PC-9 (cell line): ENCODE measurements at regions not wholly inside any gene's neighbourhood (a gene's known extent, or its start where the extent isn't known, plus 50 kb on each side); places are given as distances from the start of the nearest gene placed in this dataset.

Experiments used
- BruUV-seq: library from RNA; stranded (reverse); fragments of 400-500 nt; replicated peaks from 2 replicates; lab custom pipeline; 2021; lab: Mats Ljungman, UMichigan
- CTCF ChIA-PET: fragments of 300-600 bp; sonication (Branson Sonifier 250); formaldehyde crosslinking; loops from one replicate; lab custom pipeline; 2022; ENCODE audit warnings: antibody characterized with exemption; lab: Charles Lee
- POLR2A ChIA-PET: fragments of 300-600 bp; sonication (Branson Sonifier 250); formaldehyde crosslinking; loops from one replicate; lab custom pipeline; 2022; ENCODE audit warnings: antibody characterized with exemption; ENCODE audit not compliant: unreplicated experiment; lab: Charles Lee
- DNase-seq, 2 experiments: peaks; one replicate each; pipeline versions ENCODE4 v3.0.0 to v3.0.0-alpha.2; 2015 to 2022; ENCODE audit warnings: mixed read lengths in 1 of 2
- H2AFZ ChIP-seq: fragments of 200-600 bp; sonication (generic); 2 replicates; pipeline ENCODE4 v1.8.1; 2017; ENCODE audit warnings: antibody characterized with exemption
- H3F3A ChIP-seq: fragments of 200-600 bp; sonication (generic); 2 replicates; pipeline ENCODE4 v1.8.1; 2017; ENCODE audit warnings: antibody characterized with exemption, mild to moderate bottlenecking, low read depth; ENCODE audit not compliant: insufficient read depth
- H3K27ac ChIP-seq: fragments of 200-600 bp; sonication (generic); 2 replicates; pipeline ENCODE4 v1.6.1; 2016; ENCODE audit warnings: mixed run types
- H3K27me3 ChIP-seq: fragments of 200-600 bp; sonication (generic); 2 replicates; pipeline ENCODE4 v1.6.1; 2016; ENCODE audit warnings: low read depth, mixed run types; ENCODE audit not compliant: insufficient read depth
- H3K36me3 ChIP-seq: fragments of 200-600 bp; sonication (generic); 2 replicates; pipeline ENCODE4 v1.6.1; 2016; ENCODE audit warnings: low read depth, mixed run types
- H3K4me1 ChIP-seq: fragments of 200-600 bp; sonication (generic); replicated peaks from 2 replicates; pipeline ENCODE4 v1.6.1; 2016; ENCODE audit warnings: mixed run types; ENCODE audit not compliant: insufficient read depth
- H3K4me2 ChIP-seq: fragments of 200-600 bp; sonication (generic); 2 replicates; pipeline ENCODE4 v1.6.1; 2017; ENCODE audit warnings: mixed run types
- H3K4me3 ChIP-seq: fragments of 200-600 bp; sonication (generic); 2 replicates; pipeline ENCODE4 v1.6.1; 2016; ENCODE audit warnings: mixed run types
- H3K79me2 ChIP-seq: fragments of 200-600 bp; sonication (generic); 2 replicates; pipeline ENCODE4 v1.6.1; 2017; ENCODE audit warnings: low read depth, mixed run types
- H3K9me2 ChIP-seq: fragments of 200-600 bp; sonication (generic); 2 replicates; pipeline ENCODE4 v1.8.1; 2017; ENCODE audit warnings: mild to moderate bottlenecking; ENCODE audit not compliant: insufficient read depth
- H3K9me3 ChIP-seq: fragments of 200-600 bp; sonication (generic); 2 replicates; pipeline ENCODE4 v1.8.1; 2016; ENCODE audit warnings: low read depth; ENCODE audit not compliant: insufficient read depth
- H4K20me1 ChIP-seq: fragments of 200-600 bp; sonication (generic); 2 replicates; pipeline ENCODE4 v1.8.1; 2017; ENCODE audit not compliant: insufficient read depth
- CTCF ChIP-seq: fragments of 200-600 bp; sonication (generic); conservative IDR thresholded peaks from 2 replicates; pipeline ENCODE4 v1.6.1; 2017; ENCODE audit warnings: mixed run types, antibody characterized with exemption, mild to moderate bottlenecking, moderate library complexity
- EZH2 ChIP-seq: fragments of 200-600 bp; sonication (generic); IDR thresholded peaks from 2 replicates; pipeline ENCODE4 v1.8.0; 2017; ENCODE audit warnings: antibody characterized with exemption, low read depth
- intact Hi-C: fragments of 100-400 bp; cut with micrococcal nuclease; formaldehyde crosslinking; loops from one replicate; pipeline ENCODE4 v1.10.0; 2022; ENCODE audit not compliant: unreplicated experiment

- Histone ChIP-seq H3K9me2 (no peaks in the 10 kb centered on the region), H3K4me1 (peaks cover 96% of the 10 kb centered on the region), H3K27me3 (no peaks in the 10 kb centered on the region), H3K27ac (peak overlapping the region; percentile 84; the same call in 1 of the 2 replicates), H3F3A (peaks cover 71% of the 10 kb centered on the region), H3K4me3 (no peak overlapping the region), H3K79me2 (0 out of 2 replicates have a peak, but pooled peaks cover 7% of the 10 kb centered on the region), H4K20me1 (no peaks in the 10 kb centered on the region), H3K4me2 (no peak overlapping the region), H3K36me3 (no peaks in the 10 kb centered on the region), H2AFZ (no peak overlapping the region), H3K9me3 (no peaks in the 10 kb centered on the region)
- no TSS peak for BruUV-seq
- ChIA-PET POLR2A (no interaction called here), CTCF (no interaction called here)
- intact Hi-C loops, result loop anchor here (5.0 kb wide), 1 partner anchor 601 kb away; no protein-coding TSS in a partner anchor
- no peak for TF ChIP-seq CTCF
- TF ChIP-seq EZH2, result no peak
- DNase-seq, result no peak
Observed at GRCh38 chr13:109872864-109873263, 86.5 kb upstream of the IRS2 start.

GRCh38 chr13:109870696-109871370 is 84.5 kb upstream of the IRS2 start:
- no peaks in the 10 kb centered on the region for H3K36me3 ChIP-seq
- peaks cover 56% of the 10 kb centered on the region for H3F3A ChIP-seq
- intact Hi-C loops, result loop anchor here (5.0 kb wide), 1 partner anchor 599 kb away; no protein-coding TSS in a partner anchor
- DNase-seq, result peak; percentile 36 to 74
- ChIA-PET CTCF (no interaction called here), POLR2A (no interaction called here)
- H3K4me1 ChIP-seq, result peaks cover 87% of the 10 kb centered on the region
- H3K4me2 ChIP-seq, result peak overlapping the region; percentile 81
- H3K9me2 ChIP-seq, result no peaks in the 10 kb centered on the region
- TF ChIP-seq EZH2 (no peak), CTCF (no peak)
- peak overlapping the region; percentile 54; the same call in 1 of the 2 replicates for H3K4me3 ChIP-seq
- H3K9me3 ChIP-seq, result no peaks in the 10 kb centered on the region
- no TSS peak for BruUV-seq
- no peaks in the 10 kb centered on the region for H4K20me1 ChIP-seq
- H3K79me2 ChIP-seq, result 0 out of 2 replicates have a peak, but pooled peaks cover 7% of the 10 kb centered on the region
- peak overlapping the region; percentile 6; the same call in 1 of the 2 replicates for H2AFZ ChIP-seq
- H3K27ac ChIP-seq, result peak overlapping the region; percentile 79
- H3K27me3 ChIP-seq, result no peaks in the 10 kb centered on the region

- TSS peak; percentile 80 for BruUV-seq
- CTCF ChIA-PET, result interaction anchor here (0.7 kb wide), 1 partner anchor 974 kb away, joined by 3 read pairs; no protein-coding TSS in a partner anchor
- intact Hi-C loops, result loop anchor here (5.0 kb wide), 1 partner anchor 598 kb away; no protein-coding TSS in a partner anchor
Observed at GRCh38 chr13:109870274-109870673, 83.9 kb upstream of the IRS2 start.

More at GRCh38 chr13:109870274-109870673, 83.9 kb upstream of the IRS2 start:
- Histone ChIP-seq H3K36me3 (no peaks in the 10 kb centered on the region), H3K79me2 (0 out of 2 replicates have a peak, but pooled peaks cover 7% of the 10 kb centered on the region), H3K27me3 (no peaks in the 10 kb centered on the region), H3K9me3 (no peaks in the 10 kb centered on the region), H3K9me2 (no peaks in the 10 kb centered on the region), H3K4me2 (peak overlapping the region; percentile 81), H3K4me1 (peaks cover 82% of the 10 kb centered on the region), H4K20me1 (no peaks in the 10 kb centered on the region), H3K4me3 (peak overlapping the region; percentile 54; the same call in 1 of the 2 replicates), H2AFZ (peak overlapping the region; percentile 83), H3F3A (peaks cover 50% of the 10 kb centered on the region), H3K27ac (peak overlapping the region; percentile 79)
- DNase-seq, result no peak
- no peak for TF ChIP-seq CTCF
- TF ChIP-seq EZH2, result no peak
- POLR2A ChIA-PET, result interaction anchor here (0.9 kb wide), 1 partner anchor 303 kb away, joined by 4 read pairs; no protein-coding TSS in a partner anchor
